GM12892 (cell line): ENCODE measurements at regions not wholly inside any gene's neighbourhood (a gene's known extent, or its start where the extent isn't known, plus 50 kb on each side); places are given as distances from the start of the nearest gene placed in this dataset.

Source experiments
- DNase-seq: peaks from one replicate; pipeline ENCODE4 v3.0.0; 2011; ENCODE audit not compliant: insufficient read length
- FAIRE-seq: peaks from 2 replicates; lab custom pipeline; 2011; peaks lifted over from hg19 to GRCh38; lab: Jason Lieb, UNC
- POLR2A ChIP-seq: IDR thresholded peaks from 2 replicates; pipeline ENCODE4 v1.6.1; 2011; ENCODE audit warnings: low read depth, low read length, control low read depth
- POLR2AphosphoS5 ChIP-seq: IDR thresholded peaks from 2 replicates; pipeline ENCODE4 v1.6.1; 2011; ENCODE audit warnings: low read depth, low read length, control low read depth
- TAF1 ChIP-seq: IDR thresholded peaks from 2 replicates; pipeline ENCODE4 v1.6.1; 2011; ENCODE audit warnings: low read depth, mild to moderate bottlenecking, control low read depth, low read length, borderline replicate concordance

- DNase-seq (no peak), FAIRE-seq (no peak)
- TF ChIP-seq POLR2AphosphoS5 (no peak), TAF1 (no peak), POLR2A (no peak)
These were observed 305.6 kb upstream of the ZEB2 start for GRCh38 chr2:144825331-144826020.

- no peak for DNase-seq
- FAIRE-seq: no peak
- no peak for TF ChIP-seq TAF1
- no peak for TF ChIP-seq POLR2AphosphoS5
- no peak for TF ChIP-seq POLR2A
These were observed 304.6 kb upstream of the ZEB2 start for GRCh38 chr2:144824306-144825080.

GRCh38 chr2:144822966-144823365 is 303.0 kb upstream of the ZEB2 start:
- no peak for FAIRE-seq
- DNase-seq: no peak
- TF ChIP-seq TAF1: no peak
- no peak for TF ChIP-seq POLR2A
- no peak for TF ChIP-seq POLR2AphosphoS5

- TF ChIP-seq POLR2AphosphoS5: no peak
- TF ChIP-seq POLR2A: no peak
- TF ChIP-seq TAF1: no peak
- DNase-seq (no peak), FAIRE-seq (no peak)
These were observed 292.4 kb upstream of the ZEB2 start for GRCh38 chr2:144812288-144812687.

- TF ChIP-seq POLR2A (no peak), TAF1 (no peak), POLR2AphosphoS5 (no peak)
- DNase-seq: no peak
- FAIRE-seq: no peak
These were observed 281.8 kb upstream of the ZEB2 start for GRCh38 chr2:144801766-144802165.

GRCh38 chr2:144801325-144801724 is 281.4 kb upstream of the ZEB2 start:
- FAIRE-seq (no peak), DNase-seq (no peak)
- TF ChIP-seq POLR2AphosphoS5: no peak
- no peak for TF ChIP-seq TAF1
- no peak for TF ChIP-seq POLR2A

GRCh38 chr2:144798989-144799388 is 279.1 kb upstream of the ZEB2 start:
- no peak for DNase-seq
- no peak for TF ChIP-seq POLR2A
- no peak for TF ChIP-seq TAF1
- TF ChIP-seq POLR2AphosphoS5: no peak
- no peak for FAIRE-seq

- TF ChIP-seq POLR2AphosphoS5 (no peak), POLR2A (no peak), TAF1 (no peak)
- DNase-seq (no peak), FAIRE-seq (no peak)
These were observed 278.1 kb upstream of the ZEB2 start for GRCh38 chr2:144798034-144798433.

- FAIRE-seq (no peak), DNase-seq (no peak)
- no peak for TF ChIP-seq TAF1
- no peak for TF ChIP-seq POLR2A
- no peak for TF ChIP-seq POLR2AphosphoS5
These were observed 277.0 kb upstream of the ZEB2 start for GRCh38 chr2:144796936-144797335.

- FAIRE-seq (no peak), DNase-seq (no peak)
- no peak for TF ChIP-seq POLR2A
- TF ChIP-seq TAF1: no peak
- TF ChIP-seq POLR2AphosphoS5: no peak
These were observed 276.2 kb upstream of the ZEB2 start for GRCh38 chr2:144796164-144796563.

GRCh38 chr2:144785253-144785652 is 265.3 kb upstream of the ZEB2 start:
- TF ChIP-seq TAF1 (no peak), POLR2AphosphoS5 (no peak), POLR2A (no peak)
- DNase-seq: no peak
- no peak for FAIRE-seq

- no peak for FAIRE-seq
- DNase-seq: no peak
- TF ChIP-seq POLR2AphosphoS5: no peak
- TF ChIP-seq POLR2A: no peak
- TF ChIP-seq TAF1: no peak
These were observed 261.1 kb upstream of the ZEB2 start for GRCh38 chr2:144780983-144781382.
